ENCODE measurements at regions not wholly inside any gene's neighbourhood (a gene's known extent, or its start where the extent isn't known, plus 50 kb on each side); places are given as distances from the start of the nearest gene placed in this dataset.
"Not testable (repeated sequence)": the region's sequence is repeated elsewhere in the genome, so short reads cannot be mapped to it uniquely, and the experiment has no call there.

DNA sequence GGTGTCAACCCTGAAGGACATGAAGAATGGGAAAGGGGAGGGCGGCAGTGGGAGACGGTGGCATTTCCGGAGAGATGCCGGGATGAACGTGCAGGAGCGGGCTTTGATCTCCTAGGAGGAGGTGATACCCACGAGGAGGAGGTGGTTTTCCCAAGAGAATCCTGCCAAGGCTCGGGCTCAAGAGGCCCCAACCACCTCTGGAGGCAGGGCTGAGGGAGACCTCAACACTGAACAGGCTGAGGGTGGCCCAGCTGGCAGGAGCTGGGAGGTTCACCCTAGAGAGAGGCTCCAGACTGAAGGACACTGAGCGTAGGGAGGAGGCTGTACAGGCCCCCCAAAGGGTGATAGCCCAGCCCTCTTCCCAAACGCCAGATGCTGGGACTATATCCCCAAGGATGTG, 422.2 kb upstream of the ZNF722 start:
- not testable (repeated sequence) for TF ChIP-seq FOXK2 (IDR thresholded peaks at IDR 0.05)
- TF ChIP-seq, protein P1, sequence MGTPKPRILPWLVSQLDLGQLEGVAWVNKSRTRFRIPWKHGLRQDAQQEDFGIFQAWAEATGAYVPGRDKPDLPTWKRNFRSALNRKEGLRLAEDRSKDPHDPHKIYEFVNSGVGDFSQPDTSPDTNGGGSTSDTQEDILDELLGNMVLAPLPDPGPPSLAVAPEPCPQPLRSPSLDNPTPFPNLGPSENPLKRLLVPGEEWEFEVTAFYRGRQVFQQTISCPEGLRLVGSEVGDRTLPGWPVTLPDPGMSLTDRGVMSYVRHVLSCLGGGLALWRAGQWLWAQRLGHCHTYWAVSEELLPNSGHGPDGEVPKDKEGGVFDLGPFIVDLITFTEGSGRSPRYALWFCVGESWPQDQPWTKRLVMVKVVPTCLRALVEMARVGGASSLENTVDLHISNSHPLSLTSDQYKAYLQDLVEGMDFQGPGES (IDR thresholded peaks at IDR 0.05) = not testable (repeated sequence)

All from GM12878 (cell line).